HG03575 (cell line): ENCODE measurements at regions not wholly inside any gene's neighbourhood (a gene's known extent, or its start where the extent isn't known, plus 50 kb on each side); places are given as distances from the start of the nearest gene placed in this dataset.

Experiments used
- ATAC-seq: cut with Tn5 transposase; IDR thresholded peaks from one replicate; pipeline ENCODE4 v1.9.1; 2021; ENCODE audit not compliant: unreplicated experiment, insufficient number of reproducible peaks, low FRiP score; ENCODE audit errors: extremely low read depth

DNA sequence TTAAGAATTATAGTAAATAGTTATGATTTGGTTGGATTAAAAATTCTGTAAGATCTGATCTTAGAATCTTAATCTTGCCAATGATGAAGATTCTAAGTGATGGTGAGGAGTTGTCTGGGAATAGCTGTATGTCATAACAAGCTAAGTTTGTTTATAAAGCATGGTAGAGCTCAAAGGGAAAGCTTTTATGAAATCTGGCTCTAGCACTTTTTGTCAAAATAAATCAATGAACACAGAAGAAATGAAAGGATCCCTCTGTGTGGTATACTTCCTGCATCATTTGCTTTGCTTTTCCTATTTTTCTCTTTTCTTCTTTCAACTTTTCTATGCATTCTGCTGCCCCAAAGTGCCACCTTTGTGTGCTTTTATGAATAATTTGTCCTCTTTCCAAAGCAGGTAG lies 193.5 kb upstream of the FAT1 start:
- no peak for ATAC-seq

DNA sequence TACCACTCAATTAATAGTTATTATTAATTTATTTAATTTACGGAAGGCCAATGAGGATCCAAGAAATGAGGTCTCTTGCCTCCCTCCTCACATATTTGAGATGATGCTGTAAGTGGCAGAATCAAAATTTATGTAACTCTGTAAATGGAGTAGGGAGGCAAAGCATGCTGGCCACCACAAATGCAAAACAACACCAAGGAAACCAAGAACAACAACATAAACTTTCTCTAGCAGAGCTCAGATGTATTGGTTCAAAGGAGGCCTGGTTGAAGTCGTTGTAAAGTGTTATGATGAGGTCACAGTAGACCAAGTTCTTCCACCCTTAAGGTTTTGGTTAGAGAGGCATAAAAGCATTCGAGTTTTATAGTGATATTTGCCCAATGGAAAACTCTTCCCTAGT lies 194.8 kb upstream of the FAT1 start:
- no peak for ATAC-seq

DNA sequence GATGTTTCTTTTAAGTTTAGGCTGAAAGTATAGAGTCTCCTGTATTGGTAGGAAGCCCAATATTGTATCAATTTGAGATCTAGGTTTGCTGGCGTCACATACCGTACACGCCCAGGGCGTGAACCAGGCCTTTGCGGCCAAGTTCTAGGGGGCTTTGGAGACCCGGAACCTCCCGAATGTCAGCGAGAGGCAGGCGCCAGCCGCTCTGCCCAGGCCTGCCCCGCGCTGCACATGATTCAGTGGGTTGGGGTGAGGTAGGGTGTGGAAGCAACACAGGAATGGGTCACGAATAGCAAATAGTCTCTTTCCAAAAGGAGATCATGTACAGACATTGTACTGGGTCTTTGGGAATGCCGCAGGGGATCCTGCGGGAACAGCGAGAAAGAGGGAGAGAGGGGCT lies 195.7 kb upstream of the FAT1 start:
- ATAC-seq = no peak

DNA sequence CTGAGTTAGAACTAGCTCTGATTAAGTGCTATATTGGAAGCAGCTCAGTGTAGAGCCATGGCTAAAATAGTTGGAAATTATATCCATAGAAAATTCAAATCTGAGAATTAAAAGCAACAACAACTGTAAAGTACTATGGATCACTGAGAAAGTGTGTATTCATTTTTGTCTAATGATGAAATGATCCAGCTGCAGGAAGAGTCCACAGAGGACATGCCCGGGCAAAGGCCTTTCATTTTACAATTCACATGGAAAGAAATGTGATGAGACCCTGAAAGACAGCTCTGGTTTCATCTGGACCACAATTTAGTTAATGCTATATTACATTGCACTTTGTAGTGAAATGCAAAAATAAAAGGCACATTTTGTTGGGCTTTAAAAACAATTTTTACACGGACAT lies 196.8 kb upstream of the FAT1 start:
- ATAC-seq = no peak

DNA sequence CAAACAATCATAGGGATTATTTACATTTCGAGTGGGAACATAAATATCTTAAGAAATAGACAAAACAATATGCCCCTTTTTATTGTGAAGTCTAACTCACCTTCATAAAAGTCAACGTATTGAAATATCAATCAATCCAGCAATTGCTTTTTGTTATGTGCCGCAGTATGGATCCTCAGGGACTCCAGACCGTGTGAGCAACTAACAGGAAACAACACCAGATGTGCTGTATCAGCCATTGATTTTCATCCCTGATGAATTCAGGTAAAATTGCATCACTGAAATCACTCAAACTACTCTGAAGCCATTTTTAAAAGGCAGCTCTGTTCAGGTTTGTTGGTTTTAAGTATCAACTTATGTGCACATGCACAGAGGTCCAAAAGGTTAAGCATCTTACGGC lies 197.3 kb upstream of the FAT1 start:
- no peak for ATAC-seq

DNA sequence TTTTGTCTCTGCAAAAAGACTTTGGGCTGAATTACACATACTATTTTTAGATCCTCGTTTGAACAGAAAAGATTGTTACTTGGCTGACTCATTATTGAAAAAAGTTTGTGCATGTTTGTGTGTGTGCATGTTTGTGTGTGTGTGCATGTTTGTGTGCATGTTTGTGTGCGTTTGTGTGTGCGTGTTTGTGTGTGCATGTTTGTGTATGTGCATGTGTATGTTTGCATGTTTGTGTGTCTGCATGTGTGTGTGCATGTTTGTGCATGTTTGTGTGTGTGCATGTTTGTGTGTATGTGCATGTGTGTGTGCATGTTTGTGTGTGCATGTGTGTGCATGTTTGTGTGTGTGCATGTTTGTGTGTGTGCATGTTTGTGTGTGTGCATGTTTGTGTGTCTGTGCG lies 201.1 kb upstream of the FAT1 start:
- no peak for ATAC-seq

DNA sequence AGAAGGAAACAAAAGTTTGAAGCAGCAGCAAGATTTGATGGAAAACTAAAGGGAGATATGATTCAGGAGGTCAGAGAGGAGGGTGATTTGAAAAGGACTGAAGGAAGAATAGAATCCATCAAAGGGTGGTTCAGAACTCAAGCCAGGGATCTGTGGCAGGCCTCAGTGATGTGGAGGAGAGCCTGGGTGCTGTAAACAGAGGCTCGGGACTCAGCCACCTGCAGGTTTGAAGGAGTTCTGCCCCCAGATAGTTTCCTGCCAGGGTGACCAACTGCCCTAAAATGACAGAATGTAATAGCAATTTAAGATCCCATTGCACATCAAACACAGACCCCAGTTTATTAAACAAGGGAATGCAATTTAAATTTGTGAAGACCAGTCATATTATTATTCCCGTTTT lies 204.0 kb upstream of the FAT1 start:
- ATAC-seq = no peak

DNA sequence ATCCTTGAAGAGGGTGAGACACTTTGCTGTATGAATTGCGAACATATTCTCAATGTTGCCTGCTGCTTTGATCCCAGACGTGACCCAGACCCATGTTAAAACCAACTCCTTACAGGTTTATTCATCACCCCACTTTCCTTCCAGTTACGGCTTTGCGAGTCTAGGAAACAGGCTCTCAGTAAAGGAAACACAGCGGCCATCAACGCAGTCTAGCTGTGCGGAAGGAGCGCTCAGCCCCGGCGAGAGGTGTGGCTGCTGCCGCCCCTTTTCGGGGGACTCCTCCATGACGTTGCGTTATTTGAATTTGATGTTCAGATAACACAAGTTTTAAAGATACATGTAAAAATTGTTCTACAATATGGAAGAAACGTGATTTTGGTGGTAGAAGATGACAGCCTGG lies 206.4 kb upstream of the FAT1 start:
- no peak for ATAC-seq

DNA sequence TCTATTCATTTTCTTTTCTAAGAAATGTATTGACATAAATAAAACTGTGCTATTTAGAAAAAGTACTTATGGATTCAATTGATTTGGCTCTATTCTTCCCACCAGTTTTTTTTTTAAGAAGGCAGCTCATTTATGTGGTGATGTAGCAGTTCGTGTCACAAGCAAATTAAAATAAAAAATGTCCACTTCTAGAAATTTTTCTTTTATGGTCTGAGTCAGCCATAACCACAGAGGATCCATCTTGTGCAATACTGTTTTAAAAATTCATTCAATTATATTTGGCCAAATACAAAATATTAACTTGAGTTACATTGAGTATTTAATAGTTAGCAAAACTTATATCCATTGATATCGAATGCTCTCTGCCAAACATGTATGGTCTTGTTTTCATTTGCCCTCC lies 207.9 kb upstream of the FAT1 start:
- no peak for ATAC-seq

DNA sequence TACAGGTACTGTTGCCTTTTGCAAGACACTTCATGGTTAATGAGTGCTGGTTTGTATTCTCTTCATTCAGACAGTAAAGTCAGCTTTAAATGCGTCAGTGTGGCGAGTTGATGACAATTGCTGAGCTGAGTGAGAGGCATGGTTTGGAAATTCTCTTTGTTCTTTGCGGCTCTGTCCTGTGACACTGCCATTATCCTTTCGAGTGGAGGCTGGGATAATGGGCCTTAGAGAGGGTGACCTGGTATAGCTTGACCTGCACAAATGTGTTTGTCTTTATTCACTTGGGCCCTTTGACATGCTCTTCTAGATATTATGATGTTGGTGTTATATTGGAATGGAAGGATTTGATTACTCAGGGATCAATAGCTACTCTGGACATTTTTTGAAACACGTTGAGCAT lies 208.5 kb upstream of the FAT1 start:
- no peak for ATAC-seq

DNA sequence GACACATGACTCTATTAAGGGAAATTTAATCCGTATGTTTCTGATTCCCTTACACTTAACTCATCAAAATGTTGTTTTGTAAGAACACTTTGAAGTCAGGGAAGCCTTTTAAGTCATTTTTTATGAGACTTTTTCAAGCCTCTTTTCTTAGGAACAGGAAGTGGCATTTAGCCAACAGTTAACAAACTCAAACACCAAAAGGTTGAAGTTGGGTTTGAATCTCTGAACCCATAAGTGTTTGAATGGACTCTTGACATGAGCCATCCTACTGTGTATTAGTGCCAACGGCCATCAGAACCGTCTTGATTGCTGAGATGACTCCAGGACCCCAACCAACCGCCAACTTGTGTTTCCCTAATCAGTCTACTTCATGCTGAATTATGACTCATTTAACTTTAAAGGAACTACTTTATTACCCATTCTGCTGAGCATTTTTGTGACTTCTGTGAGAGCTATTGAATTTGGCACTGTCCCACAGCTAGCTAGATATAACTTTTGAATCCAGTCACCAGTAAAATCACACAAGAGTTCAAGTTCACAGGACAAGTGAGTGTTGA lies 209.1 kb upstream of the FAT1 start:
- ATAC-seq = no peak

DNA sequence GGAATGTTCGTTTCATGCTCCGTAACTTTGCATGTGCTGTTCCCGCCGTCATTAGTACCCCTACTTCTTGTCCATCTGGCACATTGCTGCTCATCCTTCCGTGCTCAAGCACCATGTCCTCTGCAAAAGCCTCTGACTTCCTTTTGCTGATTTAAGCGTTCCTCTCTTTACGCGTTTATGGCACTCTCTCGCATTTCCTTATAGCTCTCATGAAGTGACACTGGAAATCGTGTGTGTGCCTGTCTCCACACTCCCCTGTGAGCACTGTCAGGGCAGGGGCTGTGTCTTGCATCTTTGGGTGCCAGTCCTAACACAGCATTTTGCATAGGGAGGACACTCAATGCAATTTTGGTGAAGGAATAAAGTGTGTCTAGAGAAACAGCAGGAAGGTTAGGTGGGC lies 210.6 kb upstream of the FAT1 start:
- ATAC-seq = no peak

DNA sequence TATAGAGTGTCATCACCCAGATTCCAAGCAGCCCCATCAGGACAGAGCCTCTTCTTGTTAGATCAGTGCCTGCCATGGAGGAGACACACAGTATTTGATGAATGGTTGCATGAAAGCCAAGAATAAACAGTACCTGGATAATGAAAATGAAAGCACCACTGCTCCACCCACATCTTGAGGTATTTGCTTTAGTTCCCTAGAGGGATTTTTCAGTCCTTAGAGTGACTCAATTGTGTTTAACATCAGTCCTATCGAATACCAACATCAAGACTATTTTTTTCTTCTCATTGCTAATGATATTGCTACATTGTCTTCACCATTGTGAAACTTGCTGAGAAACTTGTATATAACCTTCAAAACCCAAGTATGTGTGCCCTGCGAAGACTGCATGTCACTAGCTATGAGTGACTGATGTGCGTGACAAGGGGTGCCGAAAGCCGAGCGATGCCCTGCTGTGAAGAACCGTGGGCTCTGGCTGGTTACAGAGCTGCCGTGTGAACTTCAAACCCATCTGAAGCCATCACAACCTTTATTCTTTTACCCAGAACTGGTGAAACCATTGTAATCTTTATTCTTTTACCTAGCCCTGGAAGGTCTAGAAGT lies 211.3 kb upstream of the FAT1 start:
- no peak for ATAC-seq

DNA sequence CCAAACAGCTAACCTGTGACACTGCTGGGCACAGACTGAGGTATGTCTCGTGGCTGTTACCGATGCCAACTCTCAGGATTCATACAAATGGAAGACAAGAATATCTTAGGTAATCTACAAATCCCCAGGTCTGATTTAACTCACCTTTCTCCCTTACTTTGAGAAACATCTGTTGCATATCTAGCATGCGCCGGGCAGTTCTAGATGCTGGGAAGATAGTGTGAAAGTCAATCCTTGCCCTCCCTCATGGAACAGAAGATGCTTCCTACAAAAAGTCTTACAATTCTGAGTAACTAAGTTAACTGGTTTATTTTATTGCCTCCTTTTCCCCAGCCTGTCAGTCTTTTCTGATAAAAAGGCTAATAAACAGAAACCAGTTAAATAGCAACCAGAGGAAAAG lies 212.2 kb upstream of the FAT1 start:
- ATAC-seq = no peak

DNA sequence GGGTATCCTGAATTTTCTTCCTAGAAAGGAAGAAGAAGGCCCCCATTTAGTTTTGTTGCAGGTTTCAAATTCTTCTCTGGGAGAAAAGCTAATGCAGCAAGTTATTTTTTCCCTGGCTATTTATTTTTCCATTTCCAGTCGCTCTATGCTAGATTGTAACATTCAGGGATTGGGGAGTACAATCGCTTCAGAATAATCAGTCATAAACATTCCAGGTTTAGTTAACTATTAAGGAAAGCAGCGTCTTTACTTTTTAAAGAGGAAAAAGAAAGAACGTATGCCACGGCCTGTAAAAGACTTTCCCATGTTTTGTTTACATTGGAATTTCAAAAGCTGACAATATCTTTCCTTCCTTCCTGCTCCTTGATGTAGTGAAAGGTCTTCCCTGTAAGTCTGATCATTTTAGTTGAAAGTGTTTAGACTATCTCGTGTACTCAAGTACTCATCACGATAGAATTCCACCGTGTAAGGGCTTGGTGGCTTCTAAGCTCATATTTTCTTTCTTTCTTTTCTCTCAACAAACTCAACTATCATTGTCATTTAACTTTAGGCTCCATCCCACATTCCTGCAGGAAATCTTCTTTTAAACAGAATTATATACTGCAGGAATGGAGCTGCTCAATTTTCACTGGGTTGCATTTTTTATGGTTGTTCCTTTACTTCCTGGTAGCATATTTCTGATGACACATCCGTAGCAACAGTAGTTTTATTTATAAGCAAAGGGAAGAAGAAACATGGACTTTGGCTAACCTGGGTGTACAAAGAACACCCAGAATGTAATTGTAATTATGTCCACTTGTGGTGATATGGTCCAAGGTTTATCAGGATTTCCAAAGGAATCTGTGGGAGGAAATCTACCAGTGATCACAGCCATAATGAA lies 213.1 kb upstream of the FAT1 start:
- no peak for ATAC-seq

DNA sequence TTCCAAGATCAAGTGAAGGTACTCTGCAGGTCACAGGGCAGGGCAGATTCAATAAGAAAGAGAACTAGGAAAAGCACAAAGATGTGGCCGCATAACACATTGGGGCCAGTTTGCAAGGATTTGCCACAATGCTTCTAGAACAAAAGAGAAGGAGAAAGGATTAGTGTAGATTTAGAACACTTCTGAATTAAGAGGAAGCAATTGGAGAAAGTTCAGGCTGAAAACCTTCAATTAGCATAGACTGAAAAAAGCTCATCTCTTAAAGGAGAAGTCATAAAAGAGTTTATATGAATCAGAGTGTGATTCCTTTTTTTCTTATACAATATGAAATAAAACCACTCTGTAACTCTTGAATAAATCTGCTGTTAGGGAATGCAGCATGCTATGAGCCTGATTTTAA lies 215.6 kb upstream of the FAT1 start:
- no peak for ATAC-seq

DNA sequence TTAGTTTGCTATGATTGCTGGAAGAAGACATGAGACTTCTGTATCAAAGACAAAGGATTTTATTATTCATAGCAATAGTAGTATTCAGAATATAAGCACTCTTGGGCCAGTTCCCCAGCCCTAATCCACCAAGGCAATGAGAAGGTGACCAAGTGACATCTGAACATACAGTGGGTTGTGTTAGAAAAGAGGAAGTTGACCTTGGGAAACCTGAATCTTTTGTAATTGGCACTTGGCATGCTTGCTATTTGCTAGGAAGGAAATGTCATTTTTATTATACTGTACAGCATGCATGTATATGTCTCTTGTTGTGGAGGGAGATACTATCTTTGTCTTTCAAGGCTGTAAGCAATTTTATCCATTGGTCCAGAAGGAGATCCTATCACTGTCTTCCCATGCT lies 216.1 kb upstream of the FAT1 start:
- no peak for ATAC-seq

DNA sequence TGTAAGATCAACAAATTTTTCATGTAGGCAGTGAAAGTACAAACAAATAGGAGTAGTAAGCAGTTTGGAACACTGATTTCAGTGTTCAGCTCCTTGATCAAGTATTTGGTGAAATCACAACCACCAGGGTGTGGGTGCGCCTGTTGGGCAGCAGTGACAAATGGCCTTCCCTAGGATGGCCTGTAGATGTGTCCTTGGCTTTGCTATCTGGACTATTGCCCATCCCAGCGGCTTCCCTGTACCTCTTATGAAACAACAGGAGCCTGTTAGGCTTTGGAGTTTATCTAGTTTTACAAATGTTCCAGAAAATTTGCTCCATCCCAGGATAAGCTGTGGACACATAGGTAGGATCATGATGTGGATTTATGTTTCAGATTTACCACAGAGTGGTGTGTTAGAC lies 216.8 kb upstream of the FAT1 start:
- no peak for ATAC-seq

DNA sequence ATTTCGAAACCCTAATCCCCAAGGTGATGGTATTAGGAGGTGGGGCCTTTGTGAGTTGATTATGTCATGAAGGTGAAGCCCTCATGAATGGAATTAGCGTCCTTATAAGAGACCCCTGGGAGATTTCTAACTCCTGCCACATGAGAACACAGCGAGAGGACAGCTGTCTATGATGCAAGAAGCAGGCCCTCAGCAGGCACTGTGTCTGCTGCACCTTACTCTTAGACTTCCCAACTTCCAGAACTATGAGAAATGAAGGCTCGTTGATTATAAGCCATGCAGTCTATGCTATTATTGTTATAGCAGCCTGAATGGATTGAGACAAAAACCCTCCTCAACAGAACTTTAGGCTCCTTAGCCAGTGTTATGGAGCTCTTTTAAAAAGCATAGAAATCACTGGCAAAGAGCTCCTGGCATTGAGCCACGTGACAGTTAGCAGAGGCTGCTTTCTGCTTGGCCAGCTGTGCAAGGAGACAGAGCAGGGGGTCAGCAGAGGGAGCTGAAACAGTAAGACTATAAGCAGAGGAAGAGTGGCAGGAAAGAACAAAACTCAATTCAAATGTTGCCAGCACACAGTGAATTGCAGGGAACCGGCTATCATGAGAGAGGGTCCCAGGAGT lies 219.2 kb upstream of the FAT1 start:
- ATAC-seq = no peak

DNA sequence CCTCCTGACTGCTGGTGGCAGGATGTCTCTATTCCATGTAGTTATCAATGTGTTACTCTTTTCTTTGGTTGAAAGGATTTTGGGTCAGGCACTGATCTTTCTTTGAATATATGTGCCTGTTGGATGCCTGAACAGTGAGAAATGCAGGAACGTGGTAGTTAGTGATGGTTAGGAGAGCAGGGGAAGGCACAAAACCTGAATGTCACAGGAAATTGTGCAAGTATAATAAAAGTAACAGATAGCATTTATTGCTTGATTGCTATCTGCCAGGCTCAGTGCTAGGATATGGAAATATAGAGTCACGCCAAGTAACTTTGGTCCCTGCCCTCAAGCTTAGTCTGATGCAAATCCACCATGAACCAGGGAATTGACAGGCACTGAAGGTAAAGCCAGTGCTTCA lies 219.8 kb upstream of the FAT1 start:
- no peak for ATAC-seq
